ENCODE measurements at regions not wholly inside any gene's neighbourhood (a gene's known extent, or its start where the extent isn't known, plus 50 kb on each side); places are given as distances from the start of the nearest gene placed in this dataset.

GRCh38 chr10:130230036-130230435 lies 93.8 kb downstream of the GLRX3 start:
- Histone ChIP-seq H3K27ac (ENCODE audit: low read length) (no peak overlapping the region), H3K9me3 (ENCODE audit: control insufficient read depth, low read length) (peaks cover 1% of the 10 kb centered on the region), H3K4me1 (ENCODE audit: control insufficient read depth, insufficient read depth, low read length) (no peaks in the 10 kb centered on the region), H3K4me3 (ENCODE audit: low read length) (no peak overlapping the region), H3K27me3 (ENCODE audit: control insufficient read depth, insufficient read depth) (no peaks in the 10 kb centered on the region)
- ATAC-seq (no peak), DNase-seq (no peak)
- intact Hi-C loops (cut with DNase I) = no loop called here
- WGBS = 85% methylated on average over 5 of the region's 5 CpGs

GRCh38 chr10:130230611-130231010 lies 94.4 kb downstream of the GLRX3 start:
- Histone ChIP-seq H3K4me1 (ENCODE audit: control insufficient read depth, insufficient read depth, low read length) (no peaks in the 10 kb centered on the region), H3K9me3 (ENCODE audit: control insufficient read depth, low read length) (peaks cover 1% of the 10 kb centered on the region), H3K4me3 (ENCODE audit: low read length) (no peak overlapping the region), H3K27ac (ENCODE audit: low read length) (no peak overlapping the region), H3K27me3 (ENCODE audit: control insufficient read depth, insufficient read depth) (no peaks in the 10 kb centered on the region)
- DNase-seq (no peak), ATAC-seq (no peak)
- intact Hi-C loops (cut with DNase I) = no loop called here
- WGBS = 77% methylated on average over 6 of the region's 6 CpGs

GRCh38 chr10:130231251-130231741 lies 95.1 kb downstream of the GLRX3 start:
- ATAC-seq = no peak

GRCh38 chr10:130232166-130233034 lies 96.2 kb downstream of the GLRX3 start:
- intact Hi-C loops (cut with DNase I) = no loop called here
- DNase-seq = no peak
- Histone ChIP-seq H3K4me3 (ENCODE audit: low read length) (no peak overlapping the region), H3K27me3 (ENCODE audit: control insufficient read depth, insufficient read depth) (no peaks in the 10 kb centered on the region), H3K27ac (ENCODE audit: low read length) (no peak overlapping the region), H3K9me3 (ENCODE audit: control insufficient read depth, low read length) (no peaks in the 10 kb centered on the region), H3K4me1 (ENCODE audit: control insufficient read depth, insufficient read depth, low read length) (no peaks in the 10 kb centered on the region)
- ATAC-seq = no peak
- whole genome bisulfite sequencing = 86% methylated on average over 28 of the region's 28 CpGs

More at GRCh38 chr10:130231251-130231741, 95.1 kb downstream of the GLRX3 start:
- intact Hi-C loops (cut with DNase I) = no loop called here
- Histone ChIP-seq H3K9me3 (ENCODE audit: control insufficient read depth, low read length) (peaks cover 1% of the 10 kb centered on the region), H3K4me3 (ENCODE audit: low read length) (no peak overlapping the region), H3K27ac (ENCODE audit: low read length) (no peak overlapping the region), H3K27me3 (ENCODE audit: control insufficient read depth, insufficient read depth) (no peaks in the 10 kb centered on the region), H3K4me1 (ENCODE audit: control insufficient read depth, insufficient read depth, low read length) (no peaks in the 10 kb centered on the region)
- 87% methylated on average over 15 of the region's 15 CpGs for WGBS
- DNase-seq = no peak

- Histone ChIP-seq H3K27me3 (ENCODE audit: control insufficient read depth, insufficient read depth) (no peaks in the 10 kb centered on the region), H3K4me3 (ENCODE audit: low read length) (no peak overlapping the region), H3K27ac (ENCODE audit: low read length) (no peak overlapping the region), H3K9me3 (ENCODE audit: control insufficient read depth, low read length) (no peaks in the 10 kb centered on the region), H3K4me1 (ENCODE audit: control insufficient read depth, insufficient read depth, low read length) (no peaks in the 10 kb centered on the region)
- intact Hi-C loops (cut with DNase I) = no loop called here
- DNase-seq = no peak
- ATAC-seq = no peak
- WGBS = 89% methylated on average over 14 of the region's 14 CpGs
These were observed 96.8 kb downstream of the GLRX3 start for GRCh38 chr10:130233035-130233360.

- no peaks in the 10 kb centered on the region for H3K9me3 ChIP-seq (ENCODE audit: control insufficient read depth, low read length)
- H3K4me1 ChIP-seq (ENCODE audit: control insufficient read depth, insufficient read depth, low read length) = no peaks in the 10 kb centered on the region
- H3K4me3 ChIP-seq (ENCODE audit: low read length) = no peak overlapping the region
- no peak for ATAC-seq
- intact Hi-C loops (cut with DNase I) = no loop called here
- no peak overlapping the region for H3K27ac ChIP-seq (ENCODE audit: low read length)
- no peaks in the 10 kb centered on the region for H3K27me3 ChIP-seq (ENCODE audit: control insufficient read depth, insufficient read depth)
- WGBS = 85% methylated on average over 8 of the region's 8 CpGs
- no peak for DNase-seq
These were observed 97.2 kb downstream of the GLRX3 start for GRCh38 chr10:130233426-130233825.

GRCh38 chr10:130234171-130234965 lies 98.2 kb downstream of the GLRX3 start:
- no peak for ATAC-seq
- Histone ChIP-seq H3K9me3 (ENCODE audit: control insufficient read depth, low read length) (no peaks in the 10 kb centered on the region), H3K4me1 (ENCODE audit: control insufficient read depth, insufficient read depth, low read length) (no peaks in the 10 kb centered on the region), H3K27ac (ENCODE audit: low read length) (no peak overlapping the region), H3K27me3 (ENCODE audit: control insufficient read depth, insufficient read depth) (no peaks in the 10 kb centered on the region), H3K4me3 (ENCODE audit: low read length) (no peak overlapping the region)
- 76% methylated on average over 10 of the region's 10 CpGs for WGBS
- intact Hi-C loops (cut with DNase I) = no loop called here
- DNase-seq = no peak

GRCh38 chr10:130236711-130237110 lies 100.5 kb downstream of the GLRX3 start:
- Histone ChIP-seq H3K4me3 (ENCODE audit: low read length) (no peak overlapping the region), H3K9me3 (ENCODE audit: control insufficient read depth, low read length) (no peaks in the 10 kb centered on the region), H3K27ac (ENCODE audit: low read length) (no peak overlapping the region), H3K4me1 (ENCODE audit: control insufficient read depth, insufficient read depth, low read length) (no peaks in the 10 kb centered on the region), H3K27me3 (ENCODE audit: control insufficient read depth, insufficient read depth) (no peaks in the 10 kb centered on the region)
- 75% methylated on average over 1 of the region's 1 CpG for WGBS
- intact Hi-C loops (cut with DNase I) = no loop called here
- no peak for ATAC-seq
- no peak for DNase-seq

- intact Hi-C loops (cut with DNase I) = no loop called here
- Histone ChIP-seq H3K4me1 (ENCODE audit: control insufficient read depth, insufficient read depth, low read length) (no peaks in the 10 kb centered on the region), H3K4me3 (ENCODE audit: low read length) (no peak overlapping the region), H3K27ac (ENCODE audit: low read length) (no peak overlapping the region), H3K27me3 (ENCODE audit: control insufficient read depth, insufficient read depth) (no peaks in the 10 kb centered on the region), H3K9me3 (ENCODE audit: control insufficient read depth, low read length) (no peaks in the 10 kb centered on the region)
- ATAC-seq = no peak
- DNase-seq = no peak
- WGBS = 92% methylated on average over 2 of the region's 2 CpGs
These were observed 104.2 kb downstream of the GLRX3 start for GRCh38 chr10:130240409-130240808.

- ATAC-seq = no peak
- DNase-seq = no peak
- H3K4me3 ChIP-seq (ENCODE audit: low read length) = no peak overlapping the region
- 56% methylated on average over 3 of the region's 3 CpGs for WGBS
- H3K9me3 ChIP-seq (ENCODE audit: control insufficient read depth, low read length) = no peaks in the 10 kb centered on the region
- no peaks in the 10 kb centered on the region for H3K27me3 ChIP-seq (ENCODE audit: control insufficient read depth, insufficient read depth)
- H3K27ac ChIP-seq (ENCODE audit: low read length) = no peak overlapping the region
- intact Hi-C loops (cut with DNase I) = no loop called here
- H3K4me1 ChIP-seq (ENCODE audit: control insufficient read depth, insufficient read depth, low read length) = no peaks in the 10 kb centered on the region
These were observed 106.3 kb downstream of the GLRX3 start for GRCh38 chr10:130242513-130242912.

GRCh38 chr10:130243015-130243414 lies 106.8 kb downstream of the GLRX3 start:
- intact Hi-C loops (cut with DNase I) = no loop called here
- Histone ChIP-seq H3K27ac (ENCODE audit: low read length) (no peak overlapping the region), H3K27me3 (ENCODE audit: control insufficient read depth, insufficient read depth) (no peaks in the 10 kb centered on the region), H3K9me3 (ENCODE audit: control insufficient read depth, low read length) (no peaks in the 10 kb centered on the region), H3K4me3 (ENCODE audit: low read length) (no peak overlapping the region), H3K4me1 (ENCODE audit: control insufficient read depth, insufficient read depth, low read length) (no peaks in the 10 kb centered on the region)
- DNase-seq = no peak
- no peak for ATAC-seq
- 85% methylated on average over 3 of the region's 3 CpGs for WGBS
